Brain microvascular endothelial cell (primary cell): ENCODE measurements at regions not wholly inside any gene's neighbourhood (a gene's known extent, or its start where the extent isn't known, plus 50 kb on each side); places are given as distances from the start of the nearest gene placed in this dataset.

Source experiments
- DNase-seq: peaks from one replicate; pipeline ENCODE4 v3.0.0-alpha.2; 2020
- H3K27ac ChIP-seq: fragments of 250-450 bp; sonication (Bioruptor Pico); 2 replicates; pipeline ENCODE4 v1.5.1; 2020; ENCODE audit warnings: mild to moderate bottlenecking, moderate library complexity
- H3K27me3 ChIP-seq: fragments of 250-450 bp; sonication (Bioruptor Pico); replicated peaks from 2 replicates; pipeline ENCODE4 v1.5.1; 2020; ENCODE audit warnings: mild to moderate bottlenecking
- H3K36me3 ChIP-seq: fragments of 250-450 bp; sonication (Bioruptor Pico); replicated peaks from 2 replicates; pipeline ENCODE4 v1.5.1; 2020; ENCODE audit warnings: mild to moderate bottlenecking
- H3K4me3 ChIP-seq: 2 replicates; pipeline ENCODE4 v1.5.1; 2011; ENCODE audit warnings: low read depth, mild to moderate bottlenecking, control low read depth, low read length, moderate library complexity
- CTCF ChIP-seq: IDR thresholded peaks from 2 replicates; pipeline ENCODE4 v1.5.1; 2011; ENCODE audit warnings: low read depth, mild to moderate bottlenecking, moderate library complexity, low read length, control low read depth, inconsistent platforms; ENCODE audit errors: missing control alignments
- in situ Hi-C: cut with HindIII; loops from 2 replicates; pipeline ENCODE4 v1.10.0; 2017; ENCODE audit warnings: low sequenced_read_pairs, low pct_ligation_motif_present

GRCh38 chr3:188041193-188041592 is 112.8 kb upstream of the LPP start:
- no peak overlapping the region for H3K4me3 ChIP-seq
- TF ChIP-seq CTCF, result no peak
- no peaks in the 10 kb centered on the region for H3K27me3 ChIP-seq
- in situ Hi-C loops, result no loop called here
- no peak overlapping the region for H3K27ac ChIP-seq
- no peaks in the 10 kb centered on the region for H3K36me3 ChIP-seq
- no peak for DNase-seq

- in situ Hi-C loops, result no loop called here
Measured at GRCh38 chr3:188041895-188042294, 112.1 kb upstream of the LPP start.

GRCh38 chr3:188042466-188042865 is 111.5 kb upstream of the LPP start:
- in situ Hi-C loops, result no loop called here
- H3K36me3 ChIP-seq, result no peaks in the 10 kb centered on the region
- no peaks in the 10 kb centered on the region for H3K27me3 ChIP-seq
- TF ChIP-seq CTCF, result no peak
- H3K4me3 ChIP-seq, result no peak overlapping the region
- no peak for DNase-seq
- no peak overlapping the region for H3K27ac ChIP-seq

More at GRCh38 chr3:188041895-188042294, 112.1 kb upstream of the LPP start:
- Histone ChIP-seq H3K36me3 (no peaks in the 10 kb centered on the region), H3K4me3 (no peak overlapping the region), H3K27me3 (no peaks in the 10 kb centered on the region), H3K27ac (no peak overlapping the region)
- no peak for DNase-seq
- TF ChIP-seq CTCF, result no peak

GRCh38 chr3:188043891-188044290 is 110.1 kb upstream of the LPP start:
- in situ Hi-C loops, result no loop called here
- no peaks in the 10 kb centered on the region for H3K27me3 ChIP-seq
- DNase-seq, result no peak
- no peak overlapping the region for H3K27ac ChIP-seq
- TF ChIP-seq CTCF, result no peak
- no peak overlapping the region for H3K4me3 ChIP-seq
- no peaks in the 10 kb centered on the region for H3K36me3 ChIP-seq

- Histone ChIP-seq H3K36me3 (no peaks in the 10 kb centered on the region), H3K4me3 (no peak overlapping the region), H3K27me3 (no peaks in the 10 kb centered on the region), H3K27ac (no peak overlapping the region)
- in situ Hi-C loops, result no loop called here
- DNase-seq, result no peak
- TF ChIP-seq CTCF, result no peak
Measured at GRCh38 chr3:188046561-188047211, 107.3 kb upstream of the LPP start.

- Histone ChIP-seq H3K4me3 (no peak overlapping the region), H3K27ac (no peak overlapping the region), H3K36me3 (no peaks in the 10 kb centered on the region), H3K27me3 (no peaks in the 10 kb centered on the region)
- no peak for DNase-seq
- in situ Hi-C loops, result no loop called here
- no peak for TF ChIP-seq CTCF
Measured at GRCh38 chr3:188047536-188047935, 106.4 kb upstream of the LPP start.
